Heart left ventricle (tissue), 13 donors: ENCODE measurements at regions not wholly inside any gene's neighbourhood (a gene's known extent, or its start where the extent isn't known, plus 50 kb on each side); places are given as distances from the start of the nearest gene placed in this dataset.

Source experiments
- POLR2A ChIP-seq, 2 donors: fragments of 450-650 bp; IDR thresholded peaks; one replicate each; pipeline ENCODE4 v1.6.1; 2017; ENCODE audit warnings: antibody characterized with exemption in 2 of 2, mild to moderate bottlenecking in 2 of 2, moderate library complexity in 2 of 2
- TF ChIP-seq, protein P1 (sequence below), 12 donors: fragments of 200-600 bp; sonication (generic) in 4 of 12; IDR thresholded peaks; one replicate each; pipeline versions ENCODE4 v1.5.0 to v1.8.0; 2018 to 2022; ENCODE audit warnings: antibody characterized with exemption in 12 of 12, mild to moderate bottlenecking in 5 of 12
- donor health status: ischemic (EF 13 %, LVEDD 7.1; RV severe dilation, severe dysfunction).
- donor health status: DM: no; HTN: yes; CAD: no.
- donor health status: DM: no; HTN: no; CAD: no.
- donor health status: ischemic (EF 25% LVEDD 6.9; RV normal size, moderate dysfunction).
- donor health status: ischemic (EF 25% LVEDD 5.7; RV mildly dilated, moderate dysfunction).
- donor health status: ischemic (EF 35%, LVEDD 5.7; RV mildly dilated, moderate dysfunction).
- donor health status: nonischemic (EF 11% LVEDD 7.7; RV severe dilation, severe dysfunction).
- donor health status: DM: yes; HTN: yes; CAD: no.
- donor health status: PGD.
- donor health status: ischemic (EF 29% LVEDD 5.4; RV normal size, mild dysfunction).
- donor health status: nonischemic (EF 23%, LVEDD 6.1; RV moderate dilation, normal function).

DNA sequence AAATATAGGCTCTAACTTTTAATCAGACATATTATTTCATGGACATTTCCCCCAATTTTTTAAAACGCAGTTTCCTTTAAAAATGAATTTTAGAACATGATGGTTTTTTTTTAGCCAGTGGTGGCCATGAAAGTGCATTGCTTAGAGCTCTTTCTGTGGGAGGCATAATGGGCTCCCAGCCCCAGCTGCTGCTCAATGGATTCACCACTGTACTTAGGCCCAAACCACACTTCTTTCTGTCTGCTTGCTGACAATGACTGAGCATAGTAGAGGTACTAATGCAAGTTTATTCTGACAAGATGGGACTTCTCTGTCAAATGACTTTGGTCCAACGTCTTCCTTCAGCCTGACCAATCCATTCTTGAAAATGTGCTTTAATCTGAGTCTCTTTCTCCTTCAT is 400.2 kb upstream of the GRIA3 start:
- TF ChIP-seq, protein P1, sequence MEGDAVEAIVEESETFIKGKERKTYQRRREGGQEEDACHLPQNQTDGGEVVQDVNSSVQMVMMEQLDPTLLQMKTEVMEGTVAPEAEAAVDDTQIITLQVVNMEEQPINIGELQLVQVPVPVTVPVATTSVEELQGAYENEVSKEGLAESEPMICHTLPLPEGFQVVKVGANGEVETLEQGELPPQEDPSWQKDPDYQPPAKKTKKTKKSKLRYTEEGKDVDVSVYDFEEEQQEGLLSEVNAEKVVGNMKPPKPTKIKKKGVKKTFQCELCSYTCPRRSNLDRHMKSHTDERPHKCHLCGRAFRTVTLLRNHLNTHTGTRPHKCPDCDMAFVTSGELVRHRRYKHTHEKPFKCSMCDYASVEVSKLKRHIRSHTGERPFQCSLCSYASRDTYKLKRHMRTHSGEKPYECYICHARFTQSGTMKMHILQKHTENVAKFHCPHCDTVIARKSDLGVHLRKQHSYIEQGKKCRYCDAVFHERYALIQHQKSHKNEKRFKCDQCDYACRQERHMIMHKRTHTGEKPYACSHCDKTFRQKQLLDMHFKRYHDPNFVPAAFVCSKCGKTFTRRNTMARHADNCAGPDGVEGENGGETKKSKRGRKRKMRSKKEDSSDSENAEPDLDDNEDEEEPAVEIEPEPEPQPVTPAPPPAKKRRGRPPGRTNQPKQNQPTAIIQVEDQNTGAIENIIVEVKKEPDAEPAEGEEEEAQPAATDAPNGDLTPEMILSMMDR (IDR thresholded peaks at IDR 0.05), result no peak
- no peak for TF ChIP-seq POLR2A (IDR thresholded peaks at IDR 0.05)
